Suprapubic skin (tissue), 4 donors: ENCODE measurements at regions not wholly inside any gene's neighbourhood (a gene's known extent, or its start where the extent isn't known, plus 50 kb on each side); places are given as distances from the start of the nearest gene placed in this dataset.

ENCODE experiments used
- EP300 ChIP-seq: sonication (generic); formaldehyde crosslinking; IDR thresholded peaks from one replicate; pipeline ENCODE4 v1.6.1; 2017; ENCODE audit warnings: antibody characterized with exemption
- POLR2A ChIP-seq, 2 donors: fragments of 450-650 bp; IDR thresholded peaks; one replicate each; pipeline ENCODE4 v1.6.1; 2017; ENCODE audit warnings: antibody characterized with exemption in 2 of 2, mild to moderate bottlenecking in 2 of 2, moderate library complexity in 2 of 2
- POLR2AphosphoS5 ChIP-seq, 3 donors: sonication (generic); formaldehyde crosslinking; IDR thresholded peaks; one replicate each; pipeline ENCODE4 v1.6.1; 2017; ENCODE audit warnings: antibody characterized with exemption in 3 of 3
- TF ChIP-seq, protein P1 (sequence below), 2 donors: fragments of 200-600 bp in 1 of 2; fragments of 450-650 bp in 1 of 2; sonication (generic) in 1 of 2; IDR thresholded peaks; one replicate each; pipeline ENCODE4 v1.5.1; 2016 to 2019; ENCODE audit warnings: antibody characterized with exemption in 2 of 2, mild to moderate bottlenecking in 1 of 2, moderate library complexity in 1 of 2

DNA sequence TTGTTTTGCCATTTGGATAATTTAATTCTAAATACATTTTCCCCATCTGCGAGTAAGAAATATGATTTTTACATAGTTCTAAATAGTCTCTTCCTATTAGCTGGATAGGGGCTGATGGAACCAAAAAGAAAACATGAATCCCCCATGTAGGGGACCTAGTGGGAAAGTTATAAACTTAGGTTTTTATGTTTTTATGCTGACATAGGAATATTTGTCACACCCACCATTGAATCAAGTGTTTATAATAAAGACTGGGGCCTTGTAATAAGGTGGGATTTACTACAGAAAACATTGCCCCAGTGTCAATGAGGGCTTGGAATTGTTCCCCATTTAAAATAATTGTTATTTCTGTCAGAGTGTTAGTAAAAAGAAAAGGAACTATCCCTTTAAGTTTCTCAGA is 2506.6 kb downstream of the PCDH7 start:
- TF ChIP-seq, protein P1, sequence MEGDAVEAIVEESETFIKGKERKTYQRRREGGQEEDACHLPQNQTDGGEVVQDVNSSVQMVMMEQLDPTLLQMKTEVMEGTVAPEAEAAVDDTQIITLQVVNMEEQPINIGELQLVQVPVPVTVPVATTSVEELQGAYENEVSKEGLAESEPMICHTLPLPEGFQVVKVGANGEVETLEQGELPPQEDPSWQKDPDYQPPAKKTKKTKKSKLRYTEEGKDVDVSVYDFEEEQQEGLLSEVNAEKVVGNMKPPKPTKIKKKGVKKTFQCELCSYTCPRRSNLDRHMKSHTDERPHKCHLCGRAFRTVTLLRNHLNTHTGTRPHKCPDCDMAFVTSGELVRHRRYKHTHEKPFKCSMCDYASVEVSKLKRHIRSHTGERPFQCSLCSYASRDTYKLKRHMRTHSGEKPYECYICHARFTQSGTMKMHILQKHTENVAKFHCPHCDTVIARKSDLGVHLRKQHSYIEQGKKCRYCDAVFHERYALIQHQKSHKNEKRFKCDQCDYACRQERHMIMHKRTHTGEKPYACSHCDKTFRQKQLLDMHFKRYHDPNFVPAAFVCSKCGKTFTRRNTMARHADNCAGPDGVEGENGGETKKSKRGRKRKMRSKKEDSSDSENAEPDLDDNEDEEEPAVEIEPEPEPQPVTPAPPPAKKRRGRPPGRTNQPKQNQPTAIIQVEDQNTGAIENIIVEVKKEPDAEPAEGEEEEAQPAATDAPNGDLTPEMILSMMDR (IDR thresholded peaks at IDR 0.05): no peak
- TF ChIP-seq POLR2A (IDR thresholded peaks at IDR 0.05) (no peak), POLR2AphosphoS5 (IDR thresholded peaks at IDR 0.05) (no peak), EP300 (no peak)
